ENCODE measurements at regions not wholly inside any gene's neighbourhood (a gene's known extent, or its start where the extent isn't known, plus 50 kb on each side); places are given as distances from the start of the nearest gene placed in this dataset.

DNA sequence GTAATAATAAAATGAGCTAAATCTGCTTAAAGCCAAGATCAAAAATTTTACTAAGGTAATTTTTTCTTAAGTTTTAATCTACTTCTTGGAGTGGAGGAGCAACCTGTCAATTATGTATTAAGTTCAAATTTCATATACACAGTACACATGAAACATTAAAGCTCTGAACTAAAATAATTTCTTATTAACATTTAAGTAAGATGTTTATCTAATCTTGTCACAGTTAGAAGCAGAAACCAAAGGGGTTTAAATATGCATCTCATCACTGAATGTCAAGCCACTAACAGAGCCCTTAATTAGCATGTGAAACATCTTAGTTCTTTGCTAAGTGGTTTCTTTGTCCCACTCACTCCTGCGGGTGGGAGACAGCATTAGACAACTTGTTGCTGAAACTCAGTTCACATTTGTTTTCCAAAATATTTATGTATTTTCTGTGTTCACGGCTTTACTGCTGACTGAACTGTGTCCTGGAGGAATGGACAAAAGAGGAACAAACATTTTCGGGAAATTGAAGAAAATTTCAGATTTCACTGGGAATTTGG is 130.9 kb upstream of the MBL2 start:
- Histone ChIP-seq H3K27ac (no peak overlapping the region), H3K27me3 (no peaks in the 10 kb centered on the region), H3K36me3 (no peaks in the 10 kb centered on the region), H3K9me3 (no peaks in the 10 kb centered on the region), H3K4me3 (no peak overlapping the region), H3K4me1 (no peaks in the 10 kb centered on the region)
- WGBS, 2 donors: 73 to 78% methylated on average over 3 of the region's 3 CpGs
- DNase-seq (no peak), ATAC-seq (ENCODE audit: low FRiP score in 2 of 2) (no peak)
- no peak for TF ChIP-seq POLR2A (IDR thresholded peaks at IDR 0.05)
- TF ChIP-seq POLR2AphosphoS5 (IDR thresholded peaks at IDR 0.05): no peak
- TF ChIP-seq, protein P1, sequence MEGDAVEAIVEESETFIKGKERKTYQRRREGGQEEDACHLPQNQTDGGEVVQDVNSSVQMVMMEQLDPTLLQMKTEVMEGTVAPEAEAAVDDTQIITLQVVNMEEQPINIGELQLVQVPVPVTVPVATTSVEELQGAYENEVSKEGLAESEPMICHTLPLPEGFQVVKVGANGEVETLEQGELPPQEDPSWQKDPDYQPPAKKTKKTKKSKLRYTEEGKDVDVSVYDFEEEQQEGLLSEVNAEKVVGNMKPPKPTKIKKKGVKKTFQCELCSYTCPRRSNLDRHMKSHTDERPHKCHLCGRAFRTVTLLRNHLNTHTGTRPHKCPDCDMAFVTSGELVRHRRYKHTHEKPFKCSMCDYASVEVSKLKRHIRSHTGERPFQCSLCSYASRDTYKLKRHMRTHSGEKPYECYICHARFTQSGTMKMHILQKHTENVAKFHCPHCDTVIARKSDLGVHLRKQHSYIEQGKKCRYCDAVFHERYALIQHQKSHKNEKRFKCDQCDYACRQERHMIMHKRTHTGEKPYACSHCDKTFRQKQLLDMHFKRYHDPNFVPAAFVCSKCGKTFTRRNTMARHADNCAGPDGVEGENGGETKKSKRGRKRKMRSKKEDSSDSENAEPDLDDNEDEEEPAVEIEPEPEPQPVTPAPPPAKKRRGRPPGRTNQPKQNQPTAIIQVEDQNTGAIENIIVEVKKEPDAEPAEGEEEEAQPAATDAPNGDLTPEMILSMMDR (IDR thresholded peaks at IDR 0.05): no peak
- no peak for TF ChIP-seq EP300 (IDR thresholded peaks at IDR 0.05)

DNA sequence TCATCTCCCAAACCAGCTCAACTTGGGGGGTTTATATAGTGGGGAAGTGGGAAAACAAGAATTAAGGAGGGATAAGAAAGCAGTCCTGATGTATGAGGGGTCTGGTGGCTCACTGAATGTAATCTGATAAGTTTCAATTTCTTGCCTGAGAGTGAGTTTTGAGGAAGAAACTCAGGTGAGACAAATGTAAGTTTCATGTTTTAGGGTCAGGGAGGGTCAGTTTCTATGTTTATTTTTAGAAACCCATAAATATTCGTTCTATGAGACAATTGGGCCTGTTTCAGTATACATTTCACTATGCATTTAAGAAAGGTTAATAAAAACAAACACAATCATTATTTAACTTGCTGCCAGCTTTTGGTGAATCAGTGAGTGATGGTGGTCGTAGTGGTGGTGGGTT is 128.0 kb upstream of the MBL2 start:
- Histone ChIP-seq H3K27me3 (no peaks in the 10 kb centered on the region), H3K4me3 (no peak overlapping the region), H3K9me3 (no peaks in the 10 kb centered on the region), H3K27ac (no peak overlapping the region), H3K4me1 (no peaks in the 10 kb centered on the region), H3K36me3 (no peaks in the 10 kb centered on the region)
- TF ChIP-seq POLR2A (IDR thresholded peaks at IDR 0.05): no peak
- no peak for ATAC-seq (ENCODE audit: low FRiP score in 2 of 2)
- 44 to 66% methylated on average over 2 of the region's 2 CpGs for WGBS, 2 donors
- no peak for DNase-seq

DNA sequence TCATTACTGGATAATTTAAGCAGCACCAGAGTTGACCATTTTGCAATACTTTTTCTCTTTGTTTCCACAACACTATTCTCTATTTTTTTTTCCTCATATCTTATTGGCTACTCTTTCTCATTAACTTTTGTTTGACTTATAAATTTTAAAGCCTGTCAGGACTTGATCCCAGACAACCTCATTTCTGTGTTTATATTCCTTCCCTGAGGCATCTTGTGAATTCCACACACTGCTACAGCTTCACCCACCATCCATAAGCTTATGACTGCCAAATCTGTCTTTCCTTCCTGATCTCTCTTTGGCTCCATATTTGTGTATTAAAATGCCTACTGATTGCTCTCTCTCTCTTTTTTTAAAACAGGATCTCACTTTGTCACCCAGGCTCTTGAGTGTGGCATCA is 124.6 kb upstream of the MBL2 start:
- H3K27ac ChIP-seq: no peak overlapping the region
- H3K9me3 ChIP-seq: no peaks in the 10 kb centered on the region
- H3K27me3 ChIP-seq: no peaks in the 10 kb centered on the region
- no peaks in the 10 kb centered on the region for H3K36me3 ChIP-seq
- no peaks in the 10 kb centered on the region for H3K4me1 ChIP-seq
- no peak overlapping the region for H3K4me3 ChIP-seq
- DNase-seq (no peak), ATAC-seq (ENCODE audit: low FRiP score in 2 of 2) (no peak)
- TF ChIP-seq, protein P1 (IDR thresholded peaks at IDR 0.05): no peak
- TF ChIP-seq EP300 (IDR thresholded peaks at IDR 0.05): no peak
- TF ChIP-seq POLR2AphosphoS5 (IDR thresholded peaks at IDR 0.05): no peak
- TF ChIP-seq POLR2A (IDR thresholded peaks at IDR 0.05): no peak

DNA sequence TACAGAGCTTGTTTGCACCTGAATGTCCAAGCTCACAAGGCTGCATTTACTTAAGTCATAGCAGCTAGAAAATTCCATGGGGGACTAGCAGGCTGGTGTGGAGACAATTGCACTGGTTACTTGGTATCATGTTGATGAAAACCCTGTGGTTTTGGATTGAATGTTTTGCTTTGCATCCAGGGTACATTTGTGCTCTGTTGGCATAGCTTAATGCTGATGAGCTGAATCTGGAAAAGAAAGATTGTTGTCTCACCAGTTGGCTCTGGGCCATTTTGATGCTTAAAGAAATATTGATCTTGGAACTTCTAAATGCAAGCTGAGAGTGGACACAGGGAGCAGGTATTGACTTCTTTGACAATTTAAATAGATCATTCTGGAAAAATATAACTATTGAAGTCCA is 122.5 kb upstream of the MBL2 start:
- H3K27me3 ChIP-seq: no peaks in the 10 kb centered on the region
- H3K4me1 ChIP-seq: no peaks in the 10 kb centered on the region
- DNase-seq: no peak
- H3K4me3 ChIP-seq: no peak overlapping the region
- no peaks in the 10 kb centered on the region for H3K9me3 ChIP-seq
- ATAC-seq (ENCODE audit: low FRiP score in 2 of 2): no peak
- H3K36me3 ChIP-seq: no peaks in the 10 kb centered on the region
- no peak overlapping the region for H3K27ac ChIP-seq
- TF ChIP-seq POLR2A (IDR thresholded peaks at IDR 0.05): no peak
- TF ChIP-seq POLR2AphosphoS5 (IDR thresholded peaks at IDR 0.05): no peak
- TF ChIP-seq, protein P1 (IDR thresholded peaks at IDR 0.05): no peak
- no peak for TF ChIP-seq EP300 (IDR thresholded peaks at IDR 0.05)

DNA sequence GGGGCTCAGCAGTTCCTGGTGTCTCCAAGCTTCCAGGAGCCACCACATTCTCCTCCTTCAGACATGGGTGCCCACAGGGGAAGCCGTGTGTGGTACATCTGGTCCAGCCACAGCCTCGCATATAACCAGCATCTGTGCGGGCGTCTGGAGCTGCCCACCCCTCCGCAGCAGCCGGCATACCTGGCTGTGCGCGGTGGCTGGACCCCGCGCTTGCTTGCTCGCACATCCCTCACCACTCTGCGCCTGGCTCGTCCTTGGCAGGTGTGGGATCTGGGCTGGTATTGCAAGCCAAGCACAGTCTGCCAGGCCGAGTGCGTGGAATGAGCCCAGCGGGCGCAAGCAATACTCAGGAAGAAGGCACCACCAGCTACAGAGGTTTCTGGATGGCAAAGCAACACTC is 117.7 kb upstream of the MBL2 start:
- H3K36me3 ChIP-seq: no peaks in the 10 kb centered on the region
- 97 to 100% methylated on average over 6 to 17 of the region's 17 CpGs for WGBS, 2 donors

More for the DNA sequence above, 117.7 kb upstream of the MBL2 start:
- TF ChIP-seq EP300 (IDR thresholded peaks at IDR 0.05) (no peak), POLR2A (IDR thresholded peaks at IDR 0.05) (no peak), POLR2AphosphoS5 (IDR thresholded peaks at IDR 0.05) (no peak)
- TF ChIP-seq, protein P1 (IDR thresholded peaks at IDR 0.05): no peak
- ATAC-seq (ENCODE audit: low FRiP score in 2 of 2) (peak in 1 of 2 donors; percentile 19), DNase-seq (peak in 1 of 2 donors; percentile 59)
- no peak overlapping the region for H3K27ac ChIP-seq
- no peak overlapping the region for H3K4me3 ChIP-seq
- no peaks in the 10 kb centered on the region for H3K4me1 ChIP-seq
- H3K9me3 ChIP-seq: no peaks in the 10 kb centered on the region
- H3K27me3 ChIP-seq: no peaks in the 10 kb centered on the region
